IPS-20b (cell line): ENCODE measurements at regions not wholly inside any gene's neighbourhood (a gene's known extent, or its start where the extent isn't known, plus 50 kb on each side); places are given as distances from the start of the nearest gene placed in this dataset.

Experiments used
- H3K27ac ChIP-seq: one replicate; pipeline ENCODE4 v1.5.1; 2013; ENCODE audit warnings: low read length
- H3K27me3 ChIP-seq: 2 replicates; pipeline ENCODE4 v1.6.1; 2013; ENCODE audit warnings: mild to moderate bottlenecking, low read length, inconsistent platforms; ENCODE audit not compliant: insufficient read depth
- H3K36me3 ChIP-seq: 2 replicates; pipeline ENCODE4 v1.6.1; 2013; ENCODE audit warnings: low read depth, mild to moderate bottlenecking, inconsistent platforms, low read length, moderate library complexity; ENCODE audit not compliant: insufficient read depth
- H3K4me1 ChIP-seq: 2 replicates; pipeline ENCODE4 v1.6.1; 2013; ENCODE audit warnings: mild to moderate bottlenecking, control low read depth, inconsistent platforms, low read length, moderate library complexity; ENCODE audit not compliant: insufficient read depth
- H3K4me3 ChIP-seq: 2 replicates; pipeline ENCODE4 v1.5.1; 2013; ENCODE audit warnings: mild to moderate bottlenecking, low read length, inconsistent platforms
- H3K9ac ChIP-seq: 2 replicates; pipeline ENCODE4 v1.6.1; 2013; ENCODE audit warnings: low read depth, mild to moderate bottlenecking, inconsistent platforms, low read length, moderate library complexity
- H3K9me3 ChIP-seq: 2 replicates; pipeline ENCODE4 v1.6.1; 2013; ENCODE audit warnings: mild to moderate bottlenecking, low read depth, low read length, inconsistent platforms; ENCODE audit not compliant: insufficient read depth

- no peaks in the 10 kb centered on the region for H3K36me3 ChIP-seq
- H3K9ac ChIP-seq, result no peak overlapping the region
- H3K27ac ChIP-seq, result no peak overlapping the region
- peaks cover 21% of the 10 kb centered on the region for H3K4me1 ChIP-seq
- H3K9me3 ChIP-seq, result no peaks in the 10 kb centered on the region
- no peak overlapping the region for H3K4me3 ChIP-seq
- H3K27me3 ChIP-seq, result no peaks in the 10 kb centered on the region
These were observed 499.1 kb upstream of the USP24 start for GRCh38 chr1:55714230-55714629.

- Histone ChIP-seq H3K9me3 (no peaks in the 10 kb centered on the region), H3K4me1 (peaks cover 14% of the 10 kb centered on the region), H3K9ac (no peak overlapping the region), H3K36me3 (no peaks in the 10 kb centered on the region), H3K27me3 (no peaks in the 10 kb centered on the region), H3K4me3 (no peak overlapping the region), H3K27ac (no peak overlapping the region)
These were observed 498.4 kb upstream of the USP24 start for GRCh38 chr1:55713516-55713915.

GRCh38 chr1:55712148-55712547 is 497.0 kb upstream of the USP24 start:
- Histone ChIP-seq H3K9ac (no peak overlapping the region), H3K4me1 (peaks cover 8% of the 10 kb centered on the region; the same call in 1 of the 2 replicates), H3K27ac (no peak overlapping the region), H3K27me3 (no peaks in the 10 kb centered on the region), H3K4me3 (no peak overlapping the region), H3K36me3 (no peaks in the 10 kb centered on the region), H3K9me3 (no peaks in the 10 kb centered on the region)

GRCh38 chr1:55708781-55709180 is 493.6 kb upstream of the USP24 start:
- H3K4me1 ChIP-seq, result peaks cover 8% of the 10 kb centered on the region; the same call in 1 of the 2 replicates
- H3K27me3 ChIP-seq, result no peaks in the 10 kb centered on the region
- no peak overlapping the region for H3K9ac ChIP-seq
- H3K4me3 ChIP-seq, result no peak overlapping the region
- H3K9me3 ChIP-seq, result no peaks in the 10 kb centered on the region
- no peak overlapping the region for H3K27ac ChIP-seq
- H3K36me3 ChIP-seq, result no peaks in the 10 kb centered on the region

GRCh38 chr1:55707846-55708245 is 492.7 kb upstream of the USP24 start:
- Histone ChIP-seq H3K9ac (no peak overlapping the region), H3K27ac (no peak overlapping the region), H3K9me3 (no peaks in the 10 kb centered on the region), H3K4me3 (no peak overlapping the region), H3K36me3 (no peaks in the 10 kb centered on the region), H3K27me3 (no peaks in the 10 kb centered on the region), H3K4me1 (peaks cover 8% of the 10 kb centered on the region; the same call in 1 of the 2 replicates)

GRCh38 chr1:55707196-55707595 is 492.0 kb upstream of the USP24 start:
- no peaks in the 10 kb centered on the region for H3K27me3 ChIP-seq

GRCh38 chr1:55706397-55706796 is 491.2 kb upstream of the USP24 start:
- H3K36me3 ChIP-seq, result no peaks in the 10 kb centered on the region

More at GRCh38 chr1:55707196-55707595, 492.0 kb upstream of the USP24 start:
- Histone ChIP-seq H3K4me1 (peaks cover 8% of the 10 kb centered on the region; the same call in 1 of the 2 replicates), H3K9me3 (no peaks in the 10 kb centered on the region), H3K9ac (no peak overlapping the region), H3K27ac (no peak overlapping the region), H3K36me3 (no peaks in the 10 kb centered on the region), H3K4me3 (no peak overlapping the region)

GRCh38 chr1:55703726-55704363 is 488.7 kb upstream of the USP24 start:
- Histone ChIP-seq H3K9me3 (no peaks in the 10 kb centered on the region), H3K4me1 (no peaks in the 10 kb centered on the region), H3K36me3 (no peaks in the 10 kb centered on the region), H3K4me3 (no peak overlapping the region), H3K27me3 (no peaks in the 10 kb centered on the region), H3K27ac (no peak overlapping the region), H3K9ac (no peak overlapping the region)

More at GRCh38 chr1:55706397-55706796, 491.2 kb upstream of the USP24 start:
- Histone ChIP-seq H3K9me3 (no peaks in the 10 kb centered on the region), H3K27me3 (no peaks in the 10 kb centered on the region), H3K4me3 (no peak overlapping the region), H3K4me1 (peaks cover 8% of the 10 kb centered on the region; the same call in 1 of the 2 replicates), H3K9ac (no peak overlapping the region), H3K27ac (no peak overlapping the region)

GRCh38 chr1:55702064-55702463 is 486.9 kb upstream of the USP24 start:
- H3K9me3 ChIP-seq, result no peaks in the 10 kb centered on the region
- H3K4me1 ChIP-seq, result no peaks in the 10 kb centered on the region
- H3K4me3 ChIP-seq, result no peak overlapping the region
- no peaks in the 10 kb centered on the region for H3K36me3 ChIP-seq
- no peak overlapping the region for H3K9ac ChIP-seq
- H3K27ac ChIP-seq, result no peak overlapping the region
- H3K27me3 ChIP-seq, result no peaks in the 10 kb centered on the region

- Histone ChIP-seq H3K4me3 (no peak overlapping the region), H3K9ac (no peak overlapping the region), H3K4me1 (no peaks in the 10 kb centered on the region), H3K9me3 (no peaks in the 10 kb centered on the region), H3K27ac (no peak overlapping the region), H3K27me3 (no peaks in the 10 kb centered on the region), H3K36me3 (no peaks in the 10 kb centered on the region)
These were observed 485.4 kb upstream of the USP24 start for GRCh38 chr1:55700359-55701130.

- Histone ChIP-seq H3K4me1 (no peaks in the 10 kb centered on the region), H3K9me3 (no peaks in the 10 kb centered on the region), H3K4me3 (no peak overlapping the region), H3K36me3 (no peaks in the 10 kb centered on the region), H3K27ac (no peak overlapping the region), H3K9ac (no peak overlapping the region), H3K27me3 (no peaks in the 10 kb centered on the region)
These were observed 484.1 kb upstream of the USP24 start for GRCh38 chr1:55699228-55699627.

- Histone ChIP-seq H3K27ac (no peak overlapping the region), H3K4me1 (no peaks in the 10 kb centered on the region), H3K27me3 (no peaks in the 10 kb centered on the region), H3K9me3 (no peaks in the 10 kb centered on the region), H3K4me3 (no peak overlapping the region), H3K36me3 (no peaks in the 10 kb centered on the region), H3K9ac (no peak overlapping the region)
These were observed 482.9 kb upstream of the USP24 start for GRCh38 chr1:55697997-55698535.
